ENCODE measurements at regions not wholly inside any gene's neighbourhood (a gene's known extent, or its start where the extent isn't known, plus 50 kb on each side); places are given as distances from the start of the nearest gene placed in this dataset.

DNA sequence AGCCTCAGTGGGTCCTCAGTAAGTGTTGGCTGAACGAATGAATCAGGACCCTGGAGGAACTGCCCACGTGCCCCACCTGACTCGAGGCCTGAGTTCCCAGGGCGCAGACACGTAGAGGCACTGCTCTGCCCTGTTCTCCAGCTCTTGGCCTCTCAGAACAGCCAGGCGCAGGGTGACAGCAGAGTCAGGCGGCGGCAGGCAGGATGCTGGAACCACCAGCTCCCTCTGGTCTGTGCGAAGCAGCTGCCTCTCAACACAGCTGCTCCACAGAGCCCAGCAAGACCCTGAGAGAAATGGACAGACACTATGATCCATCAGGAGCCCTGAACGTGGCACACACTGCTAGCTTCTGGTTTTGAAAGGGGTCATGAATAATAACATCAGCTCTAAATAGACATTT, 53.1 kb upstream of the BCO1 start:
- DNase-seq = no peak

GRCh38 chr16:81181013-81181720, 57.3 kb upstream of the BCO1 start:
- DNase-seq = peak in 2 of 3 donors; percentile 10 to 45

DNA sequence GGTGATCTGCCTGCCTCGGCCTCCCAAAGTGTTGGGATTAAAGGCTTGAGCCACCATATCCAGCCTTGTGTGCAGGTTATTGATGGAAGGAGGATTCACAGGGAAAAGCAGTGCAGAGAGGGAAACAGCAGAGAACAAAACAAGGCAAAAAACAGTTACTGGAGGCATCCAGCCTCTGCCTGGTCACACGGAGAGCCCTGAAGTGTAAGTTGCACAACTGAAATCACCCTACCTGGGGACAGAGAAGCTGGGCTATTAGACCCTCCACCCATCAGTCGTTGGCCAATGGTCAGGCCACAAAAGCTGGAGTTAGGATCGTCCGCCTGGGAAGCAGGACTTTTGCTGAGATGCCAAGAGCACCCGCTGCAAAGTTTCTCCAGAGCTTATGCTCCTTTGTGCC, 57.9 kb upstream of the BCO1 start:
- DNase-seq = no peak

DNA sequence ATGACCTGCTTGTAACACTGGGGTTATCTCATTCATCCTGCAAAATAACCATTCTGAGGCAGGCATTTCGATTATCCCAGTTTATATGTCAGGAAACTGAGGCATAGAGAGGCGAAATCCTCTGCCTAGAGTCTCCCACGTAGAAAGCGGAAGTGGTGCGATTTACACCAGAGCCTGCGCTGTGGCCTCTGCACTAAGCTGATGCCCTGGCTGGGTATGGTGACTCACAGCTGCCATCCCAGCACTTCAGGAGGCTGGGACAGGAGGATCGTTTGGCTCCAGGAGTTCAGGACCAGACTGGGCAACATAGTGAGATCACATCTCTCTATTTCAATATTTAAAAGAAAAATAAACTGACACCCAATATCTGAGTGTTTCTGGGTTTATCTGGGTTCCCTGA, 59.3 kb upstream of the BCO1 start:
- no peak for DNase-seq

DNA sequence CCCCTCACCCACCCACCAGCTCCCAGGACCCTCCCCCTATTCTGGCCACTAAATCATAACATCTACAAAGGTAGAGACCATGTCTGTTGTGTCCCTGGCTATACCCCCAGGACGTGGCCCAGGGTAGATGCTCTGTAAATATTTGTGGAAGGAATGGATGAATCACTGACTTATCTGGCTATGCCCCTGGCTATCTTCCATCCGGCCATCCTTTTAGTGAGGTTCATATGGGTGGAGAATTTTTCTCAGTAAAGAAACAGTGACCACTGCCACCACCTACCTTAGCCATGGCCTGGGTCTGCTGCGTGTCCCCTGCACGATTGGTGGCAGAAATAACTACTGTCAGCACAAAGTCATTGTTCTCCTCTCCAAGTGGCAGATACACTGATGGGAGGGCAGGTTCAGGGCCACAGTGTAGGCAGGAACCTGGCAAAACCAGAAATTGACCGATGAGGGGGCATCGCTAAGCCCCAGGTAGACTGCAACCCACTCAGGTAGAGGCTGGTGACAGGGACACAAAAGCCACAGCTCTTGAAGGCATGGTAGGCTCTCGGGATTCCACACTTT, 63.1 kb upstream of the BCO1 start:
- DNase-seq = no peak

GRCh38 chr16:81174644-81175324, 63.7 kb upstream of the BCO1 start:
- DNase-seq = no peak

DNA sequence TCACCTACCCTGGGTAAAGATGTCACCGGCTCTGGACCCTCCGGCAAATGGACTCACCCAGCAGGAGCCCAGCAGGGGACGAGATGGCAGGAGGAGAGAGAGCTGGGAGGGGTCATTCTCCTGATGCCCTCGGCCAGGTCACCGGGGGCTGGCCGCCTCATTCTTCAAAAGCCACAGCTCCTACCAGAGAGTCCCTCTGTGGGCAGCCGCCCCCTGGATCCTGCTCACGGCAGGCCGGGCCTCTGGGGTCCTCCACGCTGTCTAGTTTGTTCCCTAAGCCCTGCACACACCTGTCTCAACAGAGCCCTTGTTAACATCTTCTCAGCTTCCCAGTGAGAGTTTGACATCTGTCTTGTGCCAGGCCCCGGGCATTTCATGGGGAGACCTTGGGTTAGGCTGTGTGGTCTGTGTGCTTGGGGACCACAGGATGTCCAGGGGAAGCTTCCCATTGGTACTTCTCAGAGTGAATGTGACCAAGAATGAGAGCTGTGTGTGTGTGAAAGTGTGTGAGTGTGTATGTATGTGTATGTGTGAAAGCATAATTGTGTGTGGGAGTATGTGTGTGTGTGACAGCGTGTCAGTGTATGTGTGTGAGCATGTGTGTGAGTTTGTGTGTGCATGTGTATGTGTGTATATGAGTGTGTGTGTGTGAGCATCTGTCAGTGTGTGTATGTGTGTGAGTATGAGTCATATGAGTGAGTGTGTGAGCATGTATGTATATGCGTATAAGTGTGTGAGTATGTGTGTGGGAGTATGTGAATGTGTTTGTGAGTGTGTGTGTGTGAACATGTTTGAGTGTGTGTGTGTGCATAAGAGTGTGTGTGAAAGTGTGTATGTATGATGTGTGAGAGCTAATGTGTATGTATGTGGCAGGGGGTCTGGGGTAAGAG, 65.5 kb upstream of the BCO1 start:
- no peak for DNase-seq

DNA sequence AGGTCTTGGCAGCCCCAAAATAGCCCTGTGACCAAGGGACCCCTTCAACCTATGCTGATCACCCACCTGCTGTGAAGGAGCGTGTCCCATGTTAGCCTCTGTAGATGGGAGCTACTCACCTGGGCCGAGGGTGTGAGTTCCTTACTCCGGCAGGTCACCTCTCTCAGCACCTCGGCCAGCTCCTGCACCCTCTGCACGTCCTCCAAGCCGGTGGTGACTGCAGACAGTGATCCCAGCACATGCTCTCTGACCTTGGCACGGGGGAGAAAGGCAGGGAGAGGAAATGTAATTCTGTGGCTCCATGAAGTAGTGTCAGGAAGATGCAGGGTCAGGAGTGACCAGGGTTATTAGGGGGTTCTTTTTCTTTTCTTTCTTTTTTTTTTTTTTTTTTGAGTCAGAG, 67.7 kb upstream of the BCO1 start:
- DNase-seq = no peak

DNA sequence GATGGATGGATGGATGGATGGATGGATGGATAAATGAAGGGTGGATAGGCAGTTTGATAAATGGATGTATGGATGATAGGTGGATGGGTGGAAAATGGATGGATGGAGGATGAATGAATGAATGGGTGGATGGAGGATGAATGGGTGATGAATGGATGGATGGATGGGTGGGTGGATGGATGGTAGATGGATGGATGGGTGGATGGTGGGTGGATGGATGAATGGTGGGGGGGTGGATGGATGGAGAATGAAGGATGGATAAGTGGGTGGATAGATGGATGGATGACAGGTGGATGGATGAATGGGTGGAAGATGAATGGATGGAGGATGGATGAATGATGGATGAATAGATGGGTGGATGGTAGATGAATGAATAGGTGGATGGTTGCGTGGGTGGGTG, 70.1 kb upstream of the BCO1 start:
- DNase-seq = no peak

- DNase-seq = no peak
Measured at GRCh38 chr16:81167851-81168250, 70.6 kb upstream of the BCO1 start.

DNA sequence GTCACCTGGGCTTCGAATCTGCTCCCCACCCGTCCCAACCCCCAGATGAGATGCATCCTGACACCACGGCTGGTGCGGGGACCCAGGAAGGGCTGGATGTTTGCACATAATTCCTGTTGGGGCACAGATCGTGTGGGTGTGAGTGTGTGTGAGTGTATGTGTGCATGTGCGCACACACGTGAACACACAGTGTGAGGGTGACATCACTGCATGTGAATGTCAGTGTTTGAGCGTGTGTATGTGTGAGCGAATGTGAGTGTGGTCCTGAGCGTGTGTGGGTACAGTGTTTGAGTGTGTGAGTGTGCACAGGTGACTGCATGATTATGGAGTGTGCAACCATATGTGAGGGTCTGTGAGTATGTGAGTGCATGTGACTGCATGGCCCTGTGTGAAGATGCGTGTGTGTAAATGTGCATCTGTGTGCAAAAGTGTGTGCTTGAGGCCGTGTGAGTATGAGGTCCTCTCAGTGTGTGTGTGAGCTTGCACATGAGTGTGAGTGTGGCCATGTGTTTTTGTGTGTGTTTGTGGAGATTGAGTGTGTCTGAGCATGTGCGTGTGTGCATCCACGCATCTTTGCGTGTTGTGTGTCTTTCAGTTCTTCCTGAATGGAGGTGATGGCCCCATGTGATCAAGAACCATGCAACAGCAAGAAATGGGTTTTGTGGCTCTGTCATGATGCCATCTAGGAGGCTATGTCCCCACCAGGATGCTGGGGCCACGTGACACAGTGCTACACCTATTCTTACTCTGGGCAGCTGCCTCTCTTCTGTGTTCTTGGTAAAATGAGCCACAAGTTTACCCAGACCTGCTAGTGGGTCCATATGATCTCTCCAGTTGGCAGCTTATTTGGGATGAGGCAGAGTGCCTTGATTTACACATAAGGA, 70.5 kb upstream of the GCSH start:
- no peak for DNase-seq

DNA sequence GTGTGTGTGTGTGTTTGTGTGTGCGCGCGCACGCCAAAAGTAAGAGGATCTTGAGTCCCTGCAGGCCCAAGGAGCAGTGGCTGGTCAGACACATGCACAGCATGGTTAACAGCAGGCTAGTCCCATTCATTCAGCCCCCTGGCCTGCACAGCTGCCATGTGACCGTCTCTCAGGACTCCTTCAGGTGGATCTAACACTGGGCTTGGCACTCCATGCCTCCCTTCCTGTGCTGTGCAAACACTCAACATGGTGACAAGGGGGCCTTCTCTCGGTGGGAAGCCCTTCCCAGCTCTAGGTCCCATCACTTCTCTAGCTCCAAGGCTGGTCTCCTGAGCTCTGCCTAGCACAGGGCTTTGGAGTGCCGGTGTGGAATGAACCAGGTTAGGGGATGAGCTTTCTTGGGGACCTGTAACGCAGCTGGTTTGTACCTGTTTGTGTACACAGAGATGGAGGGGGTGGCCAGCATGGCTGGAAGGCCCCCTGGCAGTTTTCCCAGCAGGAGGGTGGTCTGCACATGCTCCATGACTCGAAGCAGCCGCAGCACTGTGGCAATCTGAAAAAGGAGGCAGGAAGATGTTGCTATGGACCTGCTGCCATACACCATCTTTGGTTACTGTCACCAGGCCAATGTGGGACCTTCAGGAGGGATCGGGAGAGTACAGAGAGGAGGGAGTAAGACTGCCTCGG, 69.4 kb upstream of the GCSH start:
- DNase-seq = no peak

DNA sequence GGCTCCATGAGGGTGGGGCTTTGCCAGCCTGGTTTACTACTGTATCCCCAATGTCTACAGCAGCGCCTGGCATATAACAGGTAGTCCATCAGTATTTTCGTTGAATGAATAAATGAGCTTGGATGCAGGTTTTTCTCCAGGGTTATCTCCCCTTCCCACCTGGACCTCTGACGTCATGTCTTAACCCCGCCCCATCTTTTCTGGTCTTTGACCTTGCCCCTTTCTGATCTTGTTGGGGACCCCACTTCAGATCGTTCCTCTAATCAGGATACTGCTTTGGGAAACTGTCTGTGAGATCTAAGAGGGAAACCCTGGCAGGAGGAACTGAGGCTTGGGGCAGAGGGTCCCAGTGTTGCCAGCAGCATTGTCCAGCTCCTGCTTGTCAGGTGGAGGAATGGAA, 68.8 kb upstream of the GCSH start:
- no peak for DNase-seq

DNA sequence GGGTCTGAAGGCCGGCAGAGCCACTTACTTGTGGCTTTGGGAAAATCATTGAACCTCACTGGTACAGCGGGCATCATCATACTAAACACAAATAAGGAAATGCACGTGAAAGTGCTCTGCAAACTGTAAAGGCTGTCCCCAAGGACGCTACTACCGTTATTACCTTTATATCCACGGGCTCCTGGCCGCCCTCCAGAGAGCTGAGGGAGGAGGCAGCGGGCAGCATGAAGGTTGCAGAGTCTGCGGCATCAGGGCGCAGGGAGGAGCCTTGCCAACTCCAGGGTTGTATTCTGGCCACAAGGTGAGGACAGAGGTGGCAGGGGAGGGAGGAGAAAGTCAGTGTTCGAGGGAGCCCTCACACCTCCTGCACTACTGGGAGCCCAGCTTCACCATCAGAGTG, 68.3 kb upstream of the GCSH start:
- no peak for DNase-seq

- no peak for DNase-seq
Measured at GRCh38 chr16:81163671-81164070, 67.5 kb upstream of the GCSH start.

GRCh38 chr16:81158964-81159363, 62.8 kb upstream of the GCSH start:
- no peak for DNase-seq

- DNase-seq = no peak
Measured at GRCh38 chr16:81155769-81156168, 59.6 kb upstream of the GCSH start.

DNA sequence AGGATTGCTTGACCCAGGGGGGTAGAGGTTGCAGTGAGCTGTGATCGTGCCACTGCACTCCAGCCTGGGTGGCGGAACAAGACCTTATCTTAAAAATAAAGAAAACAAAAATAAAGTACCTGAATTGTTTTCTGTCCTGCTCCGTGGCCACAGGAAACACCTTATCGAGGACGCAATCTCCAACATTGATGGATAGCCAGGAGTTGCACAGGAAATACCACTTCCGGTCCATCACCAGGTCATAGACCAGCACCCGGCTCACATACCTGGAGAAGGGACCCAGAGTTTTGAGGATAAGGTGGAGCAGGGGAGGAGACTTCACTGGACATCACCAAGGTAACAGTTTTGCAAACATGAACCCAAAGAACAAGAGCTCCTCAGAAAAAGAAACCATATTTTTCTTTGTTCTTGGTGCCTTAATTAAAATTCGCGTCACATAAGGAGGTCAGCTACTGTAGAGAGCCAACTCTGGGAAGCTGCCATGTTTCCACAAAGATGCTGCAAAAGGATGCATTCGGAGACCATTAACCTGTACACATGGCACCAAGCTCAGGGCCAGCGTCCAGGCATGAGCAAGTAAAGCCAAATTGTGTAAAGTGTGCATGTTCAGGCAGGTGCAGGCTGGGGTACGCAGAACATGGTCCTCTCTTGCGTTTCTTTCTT, 55.6 kb upstream of the GCSH start:
- DNase-seq = no peak

- no peak for DNase-seq
Measured at GRCh38 chr16:81149614-81150013, 53.4 kb upstream of the GCSH start.

GRCh38 chr16:81148277-81148676, 52.1 kb upstream of the GCSH start:
- no peak for DNase-seq
